MCF 10A (cell line): ENCODE measurements at regions not wholly inside any gene's neighbourhood (a gene's known extent, or its start where the extent isn't known, plus 50 kb on each side); places are given as distances from the start of the nearest gene placed in this dataset.

Experiments
- BruUV-seq: library from RNA; stranded (reverse); fragments of 400-500 nt; replicated peaks from 2 replicates; lab custom pipeline; 2021; lab: Mats Ljungman, UMichigan
- CTCF ChIA-PET: fragments of 300-600 bp; sonication (Branson Sonifier 250); formaldehyde crosslinking; extraction: SDS; loops from one replicate; lab custom pipeline; 2021; ENCODE audit warnings: antibody characterized with exemption, inconsistent platforms; lab: Yijun Ruan, JAX
- POLR2A ChIA-PET: fragments of 300-600, 350-650 bp; sonication (Branson Sonifier 250); formaldehyde crosslinking; extraction: SDS; loops from one replicate; lab custom pipeline; 2020; ENCODE audit warnings: antibody characterized with exemption, inconsistent platforms; lab: Yijun Ruan, JAX
- DNase-seq: peaks from one replicate; pipeline ENCODE4 v3.0.0-alpha.2; 2018; ENCODE audit not compliant: unreplicated experiment
- H3K27ac Mint-ChIP-seq: one replicate; pipeline ENCODE4 v1.8.0; 2022; ENCODE audit warnings: mild to moderate bottlenecking, low read depth, mixed read lengths; ENCODE audit not compliant: unreplicated experiment
- H3K27me3 Mint-ChIP-seq: one replicate; pipeline ENCODE4 v1.8.0; 2022; ENCODE audit warnings: mixed read lengths; ENCODE audit not compliant: insufficient read depth, unreplicated experiment
- H3K36me3 Mint-ChIP-seq: one replicate; pipeline ENCODE4 v1.8.0; 2022; ENCODE audit warnings: mild to moderate bottlenecking, moderate library complexity, mixed read lengths; ENCODE audit not compliant: insufficient read depth, unreplicated experiment
- H3K4me1 Mint-ChIP-seq: one replicate; pipeline ENCODE4 v1.8.0; 2022; ENCODE audit warnings: mixed read lengths; ENCODE audit not compliant: insufficient read depth, unreplicated experiment
- H3K4me3 Mint-ChIP-seq: one replicate; pipeline ENCODE4 v1.8.0; 2022; ENCODE audit warnings: mild to moderate bottlenecking, moderate library complexity, mixed read lengths; ENCODE audit not compliant: unreplicated experiment
- H3K9me3 Mint-ChIP-seq: one replicate; pipeline ENCODE4 v1.8.0; 2022; ENCODE audit warnings: mixed read lengths; ENCODE audit not compliant: unreplicated experiment
- CTCF ChIP-seq: fragments of 200-600 bp; IDR thresholded peaks from one replicate; pipeline ENCODE4 v1.8.0; 2022; ENCODE audit warnings: antibody characterized with exemption, mild to moderate bottlenecking; ENCODE audit not compliant: unreplicated experiment
- intact Hi-C: fragments of 100-400 bp; cut with micrococcal nuclease; formaldehyde crosslinking; loops from 2 replicates; pipeline ENCODE4 v1.14.1; 2022

- Mint-ChIP-seq H3K4me1 (no peaks in the 10 kb centered on the region), H3K27ac (no peak overlapping the region), H3K36me3 (no peaks in the 10 kb centered on the region), H3K9me3 (no peaks in the 10 kb centered on the region), H3K4me3 (no peak overlapping the region), H3K27me3 (no peaks in the 10 kb centered on the region)
- DNase-seq = no peak
- ChIA-PET POLR2A (no interaction called here), CTCF (no interaction called here)
- intact Hi-C loops = no loop called here
- no TSS peak for BruUV-seq
- no peak for TF ChIP-seq CTCF
Observed at GRCh38 chr5:30092548-30092947, 1100.9 kb upstream of the CDH6 start.

- Mint-ChIP-seq H3K27me3 (no peaks in the 10 kb centered on the region), H3K36me3 (no peaks in the 10 kb centered on the region), H3K4me3 (no peak overlapping the region), H3K4me1 (no peaks in the 10 kb centered on the region), H3K9me3 (no peaks in the 10 kb centered on the region), H3K27ac (no peak overlapping the region)
- CTCF ChIA-PET = interaction anchor here (0.5 to 1.5 kb wide), 3 partner anchors 29 to 1163 kb away, joined by 3 to 6 read pairs (median 5); no protein-coding TSS in a partner anchor
- no TSS peak for BruUV-seq
- POLR2A ChIA-PET = no interaction called here
- intact Hi-C loops = no loop called here
- TF ChIP-seq CTCF = no peak
- no peak for DNase-seq
Observed at GRCh38 chr5:30069441-30070263, 1123.8 kb upstream of the CDH6 start.

GRCh38 chr5:30063503-30063902 lies 1130.0 kb upstream of the CDH6 start:
- Mint-ChIP-seq H3K4me1 (no peaks in the 10 kb centered on the region), H3K4me3 (no peak overlapping the region), H3K27me3 (no peaks in the 10 kb centered on the region), H3K27ac (no peak overlapping the region), H3K9me3 (peaks cover 8% of the 10 kb centered on the region), H3K36me3 (no peaks in the 10 kb centered on the region)
- DNase-seq = no peak
- no TSS peak for BruUV-seq
- CTCF ChIA-PET = no interaction called here
- intact Hi-C loops = no loop called here
- POLR2A ChIA-PET = no interaction called here
- TF ChIP-seq CTCF = no peak

- no peaks in the 10 kb centered on the region for H3K27me3 Mint-ChIP-seq
- BruUV-seq = no TSS peak
- no peak overlapping the region for H3K27ac Mint-ChIP-seq
- no peak for DNase-seq
- H3K9me3 Mint-ChIP-seq = no peaks in the 10 kb centered on the region
- intact Hi-C loops = no loop called here
- H3K4me3 Mint-ChIP-seq = no peak overlapping the region
- TF ChIP-seq CTCF = no peak
- no peaks in the 10 kb centered on the region for H3K4me1 Mint-ChIP-seq
- H3K36me3 Mint-ChIP-seq = no peaks in the 10 kb centered on the region
- ChIA-PET CTCF (no interaction called here), POLR2A (no interaction called here)
Observed at GRCh38 chr5:30051976-30052375, 1141.5 kb upstream of the CDH6 start.
